NCI-H345 treated with DMSO at 0.1 percent for 48 hours (cell line): ENCODE measurements at regions not wholly inside any gene's neighbourhood (a gene's known extent, or its start where the extent isn't known, plus 50 kb on each side); places are given as distances from the start of the nearest gene placed in this dataset.

Experiments used
- DNase-seq: peaks from one replicate; lab custom pipeline; 2025; ENCODE audit not compliant: unreplicated experiment; lab: John Stamatoyannopoulos, UW

- no peak for DNase-seq
Measured at GRCh38 chr18:10374195-10374594, 80.2 kb upstream of the APCDD1 start.

- no peak for DNase-seq
Measured at GRCh38 chr18:10374636-10375293, 79.7 kb upstream of the APCDD1 start.

GRCh38 chr18:10376731-10377130 is 77.7 kb upstream of the APCDD1 start:
- DNase-seq = no peak

- DNase-seq = no peak
Measured at GRCh38 chr18:10377956-10378355, 76.5 kb upstream of the APCDD1 start.

GRCh38 chr18:10378688-10379420 is 75.6 kb upstream of the APCDD1 start:
- DNase-seq = no peak

GRCh38 chr18:10379522-10379921 is 74.9 kb upstream of the APCDD1 start:
- no peak for DNase-seq

GRCh38 chr18:10381516-10381915 is 72.9 kb upstream of the APCDD1 start:
- no peak for DNase-seq

- no peak for DNase-seq
Measured at GRCh38 chr18:10381951-10382350, 72.5 kb upstream of the APCDD1 start.

- DNase-seq = no peak
Measured at GRCh38 chr18:10386049-10386448, 68.4 kb upstream of the APCDD1 start.

- DNase-seq = no peak
Measured at GRCh38 chr18:10386956-10387355, 67.5 kb upstream of the APCDD1 start.

- DNase-seq = no peak
Measured at GRCh38 chr18:10387399-10387798, 67.0 kb upstream of the APCDD1 start.

GRCh38 chr18:10388373-10388772 is 66.1 kb upstream of the APCDD1 start:
- no peak for DNase-seq

GRCh38 chr18:10391506-10391905 is 62.9 kb upstream of the APCDD1 start:
- DNase-seq = no peak

- DNase-seq = no peak
Measured at GRCh38 chr18:10397004-10397403, 57.4 kb upstream of the APCDD1 start.

GRCh38 chr18:10398571-10398970 is 55.9 kb upstream of the APCDD1 start:
- DNase-seq = no peak

- DNase-seq = no peak
Measured at GRCh38 chr18:10399465-10399864, 55.0 kb upstream of the APCDD1 start.

- no peak for DNase-seq
Measured at GRCh38 chr18:10400534-10401307, 53.7 kb upstream of the APCDD1 start.

GRCh38 chr18:10401521-10401920 is 52.9 kb upstream of the APCDD1 start:
- no peak for DNase-seq

- no peak for DNase-seq
Measured at GRCh38 chr18:10401930-10402329, 52.5 kb upstream of the APCDD1 start.

- no peak for DNase-seq
Measured at GRCh38 chr18:10402871-10403559, 51.4 kb upstream of the APCDD1 start.

GRCh38 chr18:10403708-10404107 is 50.7 kb upstream of the APCDD1 start:
- no peak for DNase-seq
